Naive thymus-derived CD8-positive, alpha-beta T cell (primary cell): ENCODE measurements at regions not wholly inside any gene's neighbourhood (a gene's known extent, or its start where the extent isn't known, plus 50 kb on each side); places are given as distances from the start of the nearest gene placed in this dataset.
A peak's percentile ranks its signal among the peaks of the same experiment; 100 is the strongest.

Experiments
- ATAC-seq, 2 donors: fragments of 150-1000 bp; cut with Tn5 transposase in 1 of 2; sonication (Bioruptor Pico), chemical (Tn5 transposase) in 1 of 2; 1 replicate in 1 of 2; 2 replicates in 1 of 2; pipeline ENCODE4 v1.10.0; 2021; ENCODE audit warnings: mild to moderate bottlenecking in 2 of 2, moderate library complexity in 2 of 2
- POLR2A ChIA-PET: fragments of 350-600 bp; sonication (Branson Sonifier 250); formaldehyde crosslinking; loops from one replicate; lab custom pipeline; 2021; ENCODE audit warnings: antibody characterized with exemption; lab: Charles Lee
- DNase-seq, 10 donors: peaks; one replicate each; pipeline versions ENCODE4 v3.0.0 to v3.0.0-alpha.2; 2020 to 2022
- H3K27ac Mint-ChIP-seq, 10 donors: one replicate each; pipeline ENCODE4 v1.8.0; 2020 to 2022; ENCODE audit warnings: mild to moderate bottlenecking in 10 of 10, mixed read lengths in 10 of 10, moderate library complexity in 4 of 10, inconsistent platforms in 1 of 10
- H3K27me3 Mint-ChIP-seq, 5 donors: one replicate each; pipeline ENCODE4 v1.8.0; 2021 to 2022; ENCODE audit warnings: mixed read lengths in 5 of 5
- H3K36me3 Mint-ChIP-seq, 3 donors: one replicate each; pipeline ENCODE4 v1.8.0; 2020 to 2022; ENCODE audit warnings: mixed read lengths in 3 of 3, mild to moderate bottlenecking in 2 of 3, inconsistent platforms in 1 of 3
- H3K4me1 Mint-ChIP-seq, 4 donors: one replicate each; pipeline ENCODE4 v1.8.0; 2021 to 2022; ENCODE audit warnings: mixed read lengths in 4 of 4
- H3K4me3 Mint-ChIP-seq, 10 donors: one replicate each; pipeline ENCODE4 v1.8.0; 2020 to 2022; ENCODE audit warnings: mild to moderate bottlenecking in 10 of 10, mixed read lengths in 10 of 10, moderate library complexity in 6 of 10, inconsistent platforms in 1 of 10
- H3K9me3 Mint-ChIP-seq, 9 donors: one replicate each; pipeline ENCODE4 v1.8.0; 2020 to 2022; ENCODE audit warnings: mixed read lengths in 9 of 9, mild to moderate bottlenecking in 3 of 9, inconsistent platforms in 1 of 9, moderate library complexity in 1 of 9

DNA sequence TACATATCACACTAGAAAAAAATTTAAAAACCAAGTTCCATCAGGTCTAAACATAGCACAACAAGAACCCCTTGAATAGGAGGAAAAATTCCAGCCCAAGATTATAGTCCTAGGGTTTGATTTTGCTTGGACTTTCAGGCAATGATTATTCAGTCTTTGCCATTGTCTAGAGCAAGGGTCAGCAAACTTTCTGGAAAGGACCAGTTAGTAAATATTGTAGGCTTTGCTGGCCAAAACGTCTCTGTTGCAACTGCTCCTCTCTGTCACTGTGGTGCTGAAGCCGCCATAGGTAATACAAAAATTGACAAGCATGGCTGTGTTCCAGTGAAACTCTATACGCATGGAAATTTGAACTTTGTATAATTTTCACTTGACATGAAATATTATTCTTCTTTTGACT, 95.5 kb upstream of the UBAC2 start:
- POLR2A ChIA-PET, result no interaction called here
- Mint-ChIP-seq H3K4me3 (no peak overlapping the region), H3K27me3 (peaks cover 0 to 22% (median 0%) of the 10 kb centered on the region in 5 donors), H3K36me3 (peaks cover 0 to 4% (median 0%) of the 10 kb centered on the region in 3 donors), H3K4me1 (peaks cover 0 to 8% (median 4%) of the 10 kb centered on the region in 4 donors), H3K27ac (no peak overlapping the region), H3K9me3 (peaks cover 0 to 12% (median 0%) of the 10 kb centered on the region in 9 donors)
- DNase-seq (no peak), ATAC-seq (no peak)

DNA sequence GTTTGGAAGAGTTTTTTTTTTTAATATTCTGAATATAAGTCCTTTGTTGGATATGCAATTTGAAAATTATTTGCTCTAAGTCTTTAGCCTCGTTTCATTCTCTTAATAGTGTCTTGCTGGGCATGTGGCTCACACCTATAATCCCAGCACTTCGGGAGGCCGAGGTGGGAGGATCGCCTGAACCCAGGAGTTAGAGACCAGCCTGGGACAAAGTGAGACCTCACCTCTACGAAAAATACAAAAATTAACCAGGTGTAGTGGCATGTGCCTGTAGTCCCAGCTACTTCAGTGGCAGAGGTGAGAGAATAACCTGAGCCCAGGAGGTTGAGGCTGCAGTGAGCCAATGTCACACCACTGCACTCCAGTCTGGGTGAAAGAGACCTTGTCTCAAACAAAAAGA, 87.3 kb upstream of the UBAC2 start:
- Mint-ChIP-seq H3K4me1 (no peaks in the 10 kb centered on the region), H3K36me3 (no peaks in the 10 kb centered on the region), H3K4me3 (no peak overlapping the region), H3K27ac (no peak overlapping the region), H3K27me3 (peaks cover 0 to 1% (median 0%) of the 10 kb centered on the region in 5 donors), H3K9me3 (peaks cover 0 to 4% (median 2%) of the 10 kb centered on the region in 9 donors)
- DNase-seq, result no peak
- POLR2A ChIA-PET, result no interaction called here
- no peak for ATAC-seq

GRCh38 chr13:99118179-99118578, 82.5 kb upstream of the UBAC2 start:
- no peak overlapping the region for H3K27ac Mint-ChIP-seq
- H3K9me3 Mint-ChIP-seq, result no peaks in the 10 kb centered on the region
- DNase-seq (no peak), ATAC-seq (no peak)
- peaks cover 0 to 4% (median under 1%) of the 10 kb centered on the region in 4 donors for H3K4me1 Mint-ChIP-seq
- POLR2A ChIA-PET, result no interaction called here
- no peaks in the 10 kb centered on the region for H3K36me3 Mint-ChIP-seq
- H3K4me3 Mint-ChIP-seq, result no peak overlapping the region
- H3K27me3 Mint-ChIP-seq, result peaks cover 0 to 17% (median 5%) of the 10 kb centered on the region in 5 donors

DNA sequence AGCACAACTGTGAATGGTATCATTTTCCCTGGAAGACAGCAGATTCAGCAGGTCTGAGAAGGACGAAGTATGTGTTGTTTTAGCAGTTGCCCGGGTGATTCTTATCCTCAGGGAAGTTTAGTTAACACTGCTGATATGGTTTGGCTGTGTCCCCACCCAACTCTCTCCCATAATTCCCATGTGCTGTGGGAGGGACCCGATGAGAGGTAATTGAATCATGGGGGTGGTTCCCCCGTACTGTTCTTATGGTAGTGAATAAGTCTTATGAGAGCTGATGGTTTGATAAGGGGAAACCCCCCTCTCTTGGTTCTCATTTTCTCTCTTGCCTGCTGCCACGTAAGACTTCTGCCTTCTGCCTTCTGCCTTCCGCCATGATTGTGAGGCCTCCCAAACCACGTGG, 81.0 kb upstream of the UBAC2 start:
- POLR2A ChIA-PET, result no interaction called here
- H3K36me3 Mint-ChIP-seq, result no peaks in the 10 kb centered on the region
- ATAC-seq (peak in 1 of 2 donors; percentile 29), DNase-seq (no peak)
- H3K4me3 Mint-ChIP-seq, result no peak overlapping the region
- H3K27ac Mint-ChIP-seq, result peak overlapping the region in 1 of 10 donors; percentile 25
- H3K9me3 Mint-ChIP-seq, result no peaks in the 10 kb centered on the region
- peaks cover 0 to 11% (median 5%) of the 10 kb centered on the region in 4 donors for H3K4me1 Mint-ChIP-seq
- peaks cover 0 to 21% (median 5%) of the 10 kb centered on the region in 5 donors for H3K27me3 Mint-ChIP-seq

DNA sequence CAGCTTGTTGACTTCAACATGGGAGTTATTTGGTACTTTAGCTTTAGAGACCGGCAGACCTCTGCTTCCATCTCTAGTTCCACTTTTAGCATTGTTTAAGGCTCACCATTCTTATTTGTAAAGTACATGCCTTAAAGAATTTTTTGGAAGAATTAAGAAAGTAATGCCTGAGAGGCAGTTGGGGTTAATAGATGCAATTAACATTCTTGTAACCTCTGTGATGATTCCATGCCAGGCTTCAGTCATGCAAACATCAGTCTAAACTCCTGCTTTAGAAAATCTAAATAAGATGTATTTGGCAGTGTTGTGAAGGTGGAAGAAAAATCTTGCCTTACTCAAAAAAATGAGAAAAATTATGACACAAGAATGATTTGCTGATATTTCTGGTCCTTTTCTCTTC, 79.9 kb upstream of the UBAC2 start:
- H3K4me1 Mint-ChIP-seq, result peaks cover 5 to 11% (median 9%) of the 10 kb centered on the region in 4 donors
- H3K27me3 Mint-ChIP-seq, result peaks cover 0 to 21% (median 5%) of the 10 kb centered on the region in 5 donors
- DNase-seq (no peak), ATAC-seq (no peak)
- H3K9me3 Mint-ChIP-seq, result no peaks in the 10 kb centered on the region
- H3K27ac Mint-ChIP-seq, result no peak overlapping the region
- H3K4me3 Mint-ChIP-seq, result no peak overlapping the region
- H3K36me3 Mint-ChIP-seq, result no peaks in the 10 kb centered on the region
- POLR2A ChIA-PET, result no interaction called here

DNA sequence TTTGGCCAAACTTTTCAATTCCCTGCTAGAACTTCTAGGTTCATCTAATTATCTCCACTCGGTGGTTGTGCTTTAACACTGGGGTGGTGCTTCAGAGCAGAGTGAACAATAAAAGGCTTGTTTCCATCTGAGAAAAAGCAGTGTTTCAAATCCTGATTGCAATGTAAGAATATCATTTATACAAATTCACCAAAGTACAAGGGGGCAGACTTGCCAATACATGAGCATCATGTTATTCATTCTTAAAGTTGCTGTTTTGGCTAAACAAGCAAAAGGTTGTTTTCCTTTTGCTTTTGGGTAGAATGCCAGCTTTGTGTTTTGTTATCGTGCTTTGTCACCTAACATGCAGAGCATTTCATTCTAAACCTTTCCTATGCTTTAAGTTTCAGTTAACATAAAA, 78.5 kb upstream of the UBAC2 start:
- Mint-ChIP-seq H3K27me3 (peaks cover 0 to 21% (median 5%) of the 10 kb centered on the region in 5 donors), H3K36me3 (no peaks in the 10 kb centered on the region), H3K27ac (no peak overlapping the region), H3K4me1 (peaks cover 5 to 11% (median 9%) of the 10 kb centered on the region in 4 donors), H3K9me3 (no peaks in the 10 kb centered on the region), H3K4me3 (no peak overlapping the region)
- POLR2A ChIA-PET, result interaction anchor here (1.1 kb wide), 1 partner anchor 34 kb away, joined by 3 read pairs; no protein-coding TSS in a partner anchor
- ATAC-seq, result no peak
- no peak for DNase-seq

DNA sequence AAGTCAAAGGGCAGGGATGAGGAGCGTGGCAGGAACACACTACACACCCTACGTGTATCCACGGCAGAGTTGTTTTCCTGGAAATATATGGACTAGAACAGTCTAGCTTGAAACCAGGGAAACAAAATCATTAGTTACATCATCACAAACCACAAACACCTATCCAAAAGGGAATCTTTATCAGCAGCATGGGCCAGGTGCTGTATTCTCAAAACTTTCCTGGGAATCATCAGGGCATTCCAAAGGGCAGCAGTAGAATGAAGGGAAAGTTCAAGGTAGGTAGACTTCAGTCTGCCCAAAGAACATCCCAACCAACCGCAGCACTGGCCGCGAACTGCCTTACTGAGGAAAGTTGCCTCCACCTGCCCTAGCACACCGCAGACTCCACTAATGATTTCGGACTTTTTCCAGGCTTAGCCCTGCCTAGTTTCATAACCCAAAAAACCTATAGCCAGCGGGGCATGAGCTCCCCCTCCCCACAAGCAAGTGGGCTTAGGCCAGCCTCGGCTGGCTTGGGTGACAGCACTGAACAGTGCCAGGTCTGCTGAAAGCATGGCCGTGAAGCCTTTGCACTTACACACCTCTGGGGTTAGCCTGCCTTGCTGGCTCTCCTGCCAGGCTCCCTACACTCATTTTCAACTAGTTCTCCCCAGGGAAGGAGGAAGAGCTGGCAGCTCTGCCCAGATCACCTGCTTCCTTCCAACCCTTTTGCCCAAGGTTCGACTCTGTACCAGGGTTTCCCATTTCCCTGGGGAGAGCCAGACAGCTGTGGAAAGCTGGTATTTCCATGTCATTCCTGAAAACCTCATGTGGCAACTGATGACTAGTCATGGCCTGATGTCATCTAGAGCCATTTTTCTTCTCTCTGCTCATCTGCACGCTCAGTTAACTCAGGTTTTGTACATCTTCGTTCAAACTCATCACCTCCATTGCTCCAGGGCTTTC, 77.3 kb upstream of the UBAC2 start:
- peak overlapping the region in 1 of 10 donors; percentile 35 for H3K27ac Mint-ChIP-seq
- ATAC-seq (no peak), DNase-seq (no peak)
- H3K9me3 Mint-ChIP-seq, result no peaks in the 10 kb centered on the region
- POLR2A ChIA-PET, result no interaction called here
- no peaks in the 10 kb centered on the region for H3K36me3 Mint-ChIP-seq
- peaks cover 0 to 21% (median 5%) of the 10 kb centered on the region in 5 donors for H3K27me3 Mint-ChIP-seq
- H3K4me1 Mint-ChIP-seq, result peaks cover 5 to 11% (median 9%) of the 10 kb centered on the region in 4 donors
- H3K4me3 Mint-ChIP-seq, result no peak overlapping the region

GRCh38 chr13:99124046-99124400, 76.6 kb upstream of the UBAC2 start:
- H3K4me3 Mint-ChIP-seq, result no peak overlapping the region
- POLR2A ChIA-PET, result no interaction called here
- H3K36me3 Mint-ChIP-seq, result no peaks in the 10 kb centered on the region
- H3K4me1 Mint-ChIP-seq, result peaks cover 5 to 11% (median 9%) of the 10 kb centered on the region in 4 donors
- H3K27ac Mint-ChIP-seq, result peak overlapping the region in 1 of 10 donors; percentile 59
- ATAC-seq (no peak), DNase-seq (no peak)
- H3K9me3 Mint-ChIP-seq, result no peaks in the 10 kb centered on the region
- peaks cover 0 to 21% (median 5%) of the 10 kb centered on the region in 5 donors for H3K27me3 Mint-ChIP-seq

DNA sequence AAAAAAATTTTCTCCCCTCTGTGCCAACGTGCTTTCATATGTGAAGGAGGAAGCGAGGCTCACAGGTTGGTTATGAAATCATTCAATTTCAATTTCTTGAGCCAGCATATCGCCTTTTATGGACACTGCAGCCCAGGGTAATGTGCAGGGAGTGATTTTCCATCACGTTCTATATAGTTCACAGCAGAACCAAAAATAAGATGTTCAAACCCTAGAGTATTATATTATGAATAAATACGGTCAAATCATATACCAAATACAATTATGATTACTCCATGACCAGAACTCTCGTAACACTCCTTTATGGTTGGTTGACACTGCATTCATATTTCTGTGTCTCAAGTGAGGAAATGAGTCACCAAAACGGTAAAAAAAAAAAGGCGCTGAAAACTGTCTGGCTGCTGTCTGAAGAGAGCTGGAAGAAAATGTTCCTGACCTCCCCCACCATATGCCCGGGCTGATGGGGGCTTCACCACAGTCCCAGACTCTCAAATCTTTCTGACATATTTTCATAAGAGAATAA, 75.8 kb upstream of the UBAC2 start:
- peak overlapping the region in 1 of 10 donors; percentile 15 for H3K4me3 Mint-ChIP-seq
- peaks cover 5 to 11% (median 9%) of the 10 kb centered on the region in 4 donors for H3K4me1 Mint-ChIP-seq

GRCh38 chr13:99125326-99125915, 75.2 kb upstream of the UBAC2 start:
- Mint-ChIP-seq H3K36me3 (no peaks in the 10 kb centered on the region), H3K4me3 (no peak overlapping the region)
- POLR2A ChIA-PET, result interaction anchor here (1.2 kb wide), 1 partner anchor 39 kb away, joined by 3 read pairs; no protein-coding TSS in a partner anchor

More for the DNA sequence above, 75.8 kb upstream of the UBAC2 start:
- DNase-seq (peak in 1 of 10 donors; percentile 12), ATAC-seq (peak in 1 of 2 donors; percentile 41)
- Mint-ChIP-seq H3K27me3 (peaks cover 0 to 21% (median 5%) of the 10 kb centered on the region in 5 donors), H3K27ac (peak overlapping the region in 1 of 10 donors; percentile 59), H3K36me3 (no peaks in the 10 kb centered on the region), H3K9me3 (no peaks in the 10 kb centered on the region)
- POLR2A ChIA-PET, result interaction anchor here (1.2 kb wide), 1 partner anchor 38 kb away, joined by 3 read pairs; no protein-coding TSS in a partner anchor

GRCh38 chr13:99126821-99127220, 73.8 kb upstream of the UBAC2 start:
- no peak overlapping the region for H3K4me3 Mint-ChIP-seq

More at GRCh38 chr13:99125326-99125915, 75.2 kb upstream of the UBAC2 start:
- H3K27ac Mint-ChIP-seq, result peak overlapping the region in 1 of 10 donors; percentile 56
- no peak for ATAC-seq
- no peak for DNase-seq
- H3K4me1 Mint-ChIP-seq, result peaks cover 5 to 11% (median 9%) of the 10 kb centered on the region in 4 donors
- no peaks in the 10 kb centered on the region for H3K9me3 Mint-ChIP-seq
- peaks cover 0 to 20% (median 5%) of the 10 kb centered on the region in 5 donors for H3K27me3 Mint-ChIP-seq

GRCh38 chr13:99129050-99129449, 71.6 kb upstream of the UBAC2 start:
- Mint-ChIP-seq H3K4me3 (no peak overlapping the region), H3K9me3 (no peaks in the 10 kb centered on the region), H3K27me3 (peaks cover 0 to 6% (median 0%) of the 10 kb centered on the region in 5 donors), H3K27ac (no peak overlapping the region), H3K36me3 (no peaks in the 10 kb centered on the region), H3K4me1 (peaks cover 5 to 7% (median 6%) of the 10 kb centered on the region in 4 donors)
- POLR2A ChIA-PET, result no interaction called here
- DNase-seq, result no peak
- ATAC-seq, result no peak

More at GRCh38 chr13:99126821-99127220, 73.8 kb upstream of the UBAC2 start:
- no peaks in the 10 kb centered on the region for H3K9me3 Mint-ChIP-seq
- H3K27ac Mint-ChIP-seq, result no peak overlapping the region
- no peaks in the 10 kb centered on the region for H3K36me3 Mint-ChIP-seq
- POLR2A ChIA-PET, result no interaction called here
- DNase-seq (no peak), ATAC-seq (no peak)
- peaks cover 0 to 15% (median 5%) of the 10 kb centered on the region in 5 donors for H3K27me3 Mint-ChIP-seq
- H3K4me1 Mint-ChIP-seq, result peaks cover 5 to 11% (median 9%) of the 10 kb centered on the region in 4 donors
